Panc1 (cell line): ENCODE measurements at regions not wholly inside any gene's neighbourhood (a gene's known extent, or its start where the extent isn't known, plus 50 kb on each side); places are given as distances from the start of the nearest gene placed in this dataset.

Source experiments
- ATAC-seq: fragments of 200-7000 bp; cut with Tn5 transposase; 2 replicates; pipeline ENCODE4 v1.9.1; 2020; ENCODE audit warnings: mild to moderate bottlenecking, moderate library complexity
- BruUV-seq: library from RNA; stranded (reverse); fragments of 400-500 nt; replicated peaks from 2 replicates; lab custom pipeline; 2021; lab: Mats Ljungman, UMichigan
- CTCF ChIA-PET: fragments of 300-600 bp; sonication (Branson Sonifier 250); formaldehyde crosslinking; loops from one replicate; lab custom pipeline; 2022; ENCODE audit warnings: antibody characterized with exemption; lab: Charles Lee
- POLR2A ChIA-PET: fragments of 300-600 bp; sonication (Branson Sonifier 250); formaldehyde crosslinking; loops from one replicate; lab custom pipeline; 2022; ENCODE audit warnings: antibody characterized with exemption; lab: Charles Lee
- DNase-seq: peaks from one replicate; pipeline ENCODE4 v3.0.0-alpha.2; 2010; ENCODE audit warnings: low read depth, low spot score
- H3K27ac ChIP-seq: 2 replicates; pipeline ENCODE4 v1.5.1; 2011; ENCODE audit warnings: mild to moderate bottlenecking, low read length, inconsistent platforms
- H3K27me3 ChIP-seq: fragments of 200-500 bp; sonication (Bioruptor generic); 2 replicates; pipeline ENCODE4 v1.6.0; 2014; ENCODE audit warnings: low read length, inconsistent platforms; ENCODE audit not compliant: control insufficient read depth, insufficient read depth
- H3K36me3 ChIP-seq: fragments of 200-500 bp; sonication (Bioruptor generic); 2 replicates; pipeline ENCODE4 v1.5.1; 2014; ENCODE audit warnings: inconsistent platforms, mild to moderate bottlenecking, low read length, moderate library complexity; ENCODE audit not compliant: control insufficient read depth, insufficient read depth
- H3K4me1 ChIP-seq: 2 replicates; pipeline ENCODE4 v1.5.1; 2011; ENCODE audit warnings: inconsistent platforms, mild to moderate bottlenecking, low read length, moderate library complexity; ENCODE audit not compliant: control insufficient read depth, insufficient read depth
- H3K4me3 ChIP-seq, 2 experiments: 2 replicates each; pipeline ENCODE4 v1.5.1; 2011 to 2012; ENCODE audit warnings: low read depth in 2 of 2, low read length in 2 of 2, mild to moderate bottlenecking in 2 of 2, inconsistent platforms in 1 of 2, moderate library complexity in 1 of 2
- H3K9me3 ChIP-seq: fragments of 200-500 bp; sonication (Bioruptor generic); 2 replicates; pipeline ENCODE4 v1.5.1; 2014; ENCODE audit warnings: low read depth, mild to moderate bottlenecking, inconsistent platforms, low read length, moderate library complexity; ENCODE audit not compliant: control insufficient read depth, insufficient read depth
- CTCF ChIP-seq: fragments of 450-650 bp; IDR thresholded peaks from 2 replicates; pipeline ENCODE4 v1.5.1; 2017; ENCODE audit warnings: mild to moderate bottlenecking
- POLR2AphosphoS5 ChIP-seq: IDR thresholded peaks from 2 replicates; pipeline ENCODE4 v1.6.1; 2012; ENCODE audit warnings: mild to moderate bottlenecking, low read depth, low read length, moderate library complexity
- REST ChIP-seq, 2 experiments: IDR thresholded peaks; 2 replicates each; pipeline ENCODE4 v1.6.1; 2011 to 2012; ENCODE audit warnings: low read depth in 2 of 2, control low read depth in 1 of 2, low read length in 1 of 2, mild to moderate bottlenecking in 1 of 2, moderate library complexity in 1 of 2; ENCODE audit not compliant: insufficient read depth in 1 of 2
- SIN3A ChIP-seq: IDR thresholded peaks from 2 replicates; pipeline ENCODE4 v1.6.1; 2012; ENCODE audit warnings: low read depth, mild to moderate bottlenecking, low read length, moderate library complexity, borderline replicate concordance; ENCODE audit not compliant: insufficient read depth
- TCF7L2 ChIP-seq: IDR thresholded peaks from 2 replicates; pipeline ENCODE4 v1.6.1; 2011; ENCODE audit warnings: mild to moderate bottlenecking, low read depth, low read length, inconsistent platforms
- in situ Hi-C: cut with HindIII; loops from 2 replicates; pipeline ENCODE4 v1.10.0; 2016; ENCODE audit warnings: low sequenced_read_pairs, low pct_unique_long_range_greater_than_20kb
- intact Hi-C: fragments of 100-400 bp; cut with micrococcal nuclease; formaldehyde crosslinking; loops from one replicate; pipeline ENCODE4 v1.10.0; 2022; ENCODE audit not compliant: unreplicated experiment

DNA sequence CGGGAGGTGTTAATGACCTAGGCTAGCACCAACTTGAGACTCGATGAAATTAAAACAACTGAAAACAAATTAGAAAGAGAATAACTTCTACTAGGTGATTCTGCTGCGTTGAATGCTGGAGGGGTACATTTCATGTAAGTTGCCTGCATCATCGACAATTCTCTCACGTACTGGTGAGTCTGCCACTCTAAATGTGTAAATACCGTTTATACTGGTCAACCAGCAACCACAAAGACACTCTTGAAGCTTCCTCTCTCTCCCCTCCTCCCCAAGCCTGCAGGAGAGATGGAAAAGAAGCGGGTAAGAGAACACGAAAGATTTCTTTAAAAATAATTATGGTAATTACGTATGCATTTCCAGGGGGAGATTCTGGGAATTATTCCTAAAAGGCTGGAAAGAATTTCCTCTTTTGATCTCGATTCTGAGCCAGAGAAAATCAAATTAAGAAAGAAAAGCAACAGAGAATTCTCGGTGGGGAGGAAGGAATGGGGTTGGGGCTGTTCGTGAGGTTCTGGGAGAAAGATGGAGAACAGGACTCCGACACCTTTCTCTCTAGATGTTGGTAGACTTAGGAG is 68.6 kb upstream of the MRTFB start:
- H3K9me3 ChIP-seq: no peaks in the 10 kb centered on the region
- intact Hi-C loops (no loop called here), in situ Hi-C loops (no loop called here)
- ATAC-seq: no peak
- H3K36me3 ChIP-seq: no peaks in the 10 kb centered on the region
- no TSS peak for BruUV-seq
- TF ChIP-seq POLR2AphosphoS5 (no peak), SIN3A (no peak), TCF7L2 (no peak), CTCF (no peak), REST (IDR thresholded peaks at IDR 0.05; ENCODE audit: insufficient read depth in 1 of 2, low read depth in 2 of 2, low read length in 1 of 2) (no peak)
- H3K4me3 ChIP-seq: no peak overlapping the region
- ChIA-PET CTCF (no interaction called here), POLR2A (no interaction called here)
- no peak for DNase-seq
- H3K27ac ChIP-seq: no peak overlapping the region
- no peaks in the 10 kb centered on the region for H3K27me3 ChIP-seq
- H3K4me1 ChIP-seq: peaks cover 20% of the 10 kb centered on the region

DNA sequence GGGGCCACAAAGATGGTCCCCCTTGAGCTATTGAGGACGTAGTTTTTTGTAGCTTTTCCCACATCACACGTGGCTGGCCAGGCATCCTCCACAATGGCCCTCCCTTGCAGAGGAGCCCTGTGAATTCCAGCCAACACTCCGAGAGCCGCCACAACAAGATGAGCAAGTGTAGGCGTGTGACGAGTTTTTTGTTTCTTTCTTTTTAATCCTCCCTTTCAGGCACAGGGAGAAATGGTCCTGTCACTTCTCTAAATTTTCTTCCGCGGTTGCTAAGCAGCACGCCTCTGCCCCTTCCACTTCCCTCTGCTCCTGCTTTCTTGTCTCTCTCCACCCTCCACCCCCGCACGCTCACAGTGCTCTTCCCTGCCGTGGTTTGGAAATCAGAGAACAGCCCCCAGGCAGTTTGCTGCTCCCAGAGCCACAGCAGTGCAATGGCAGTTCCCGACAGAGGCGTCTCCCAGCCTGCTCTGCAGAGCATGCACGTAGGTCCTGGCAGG is 68.0 kb upstream of the MRTFB start:
- no peak for DNase-seq
- peak overlapping the region; percentile 8; the same call in 1 of the 2 replicates for H3K27ac ChIP-seq
- no TSS peak for BruUV-seq

More for the DNA sequence above, 68.0 kb upstream of the MRTFB start:
- peak; percentile 83 for ATAC-seq
- no peaks in the 10 kb centered on the region for H3K27me3 ChIP-seq
- H3K9me3 ChIP-seq: no peaks in the 10 kb centered on the region
- peak overlapping the region in 1 of 2 experiments; percentile 21; a peak in 1 of 4 replicates for H3K4me3 ChIP-seq
- intact Hi-C loops (no loop called here), in situ Hi-C loops (no loop called here)
- ChIA-PET CTCF (no interaction called here), POLR2A (interaction anchor here (0.6 kb wide), 1 partner anchor 27 kb away, joined by 11 read pairs; no protein-coding TSS in a partner anchor)
- TF ChIP-seq POLR2AphosphoS5 (no peak), SIN3A (no peak), REST (IDR thresholded peaks at IDR 0.05; ENCODE audit: insufficient read depth in 1 of 2, low read depth in 2 of 2, low read length in 1 of 2) (no peak), TCF7L2 (no peak), CTCF (no peak)
- peaks cover 20% of the 10 kb centered on the region for H3K4me1 ChIP-seq
- H3K36me3 ChIP-seq: no peaks in the 10 kb centered on the region
